ENCODE measurements at regions not wholly inside any gene's neighbourhood (a gene's known extent, or its start where the extent isn't known, plus 50 kb on each side); places are given as distances from the start of the nearest gene placed in this dataset.

DNA sequence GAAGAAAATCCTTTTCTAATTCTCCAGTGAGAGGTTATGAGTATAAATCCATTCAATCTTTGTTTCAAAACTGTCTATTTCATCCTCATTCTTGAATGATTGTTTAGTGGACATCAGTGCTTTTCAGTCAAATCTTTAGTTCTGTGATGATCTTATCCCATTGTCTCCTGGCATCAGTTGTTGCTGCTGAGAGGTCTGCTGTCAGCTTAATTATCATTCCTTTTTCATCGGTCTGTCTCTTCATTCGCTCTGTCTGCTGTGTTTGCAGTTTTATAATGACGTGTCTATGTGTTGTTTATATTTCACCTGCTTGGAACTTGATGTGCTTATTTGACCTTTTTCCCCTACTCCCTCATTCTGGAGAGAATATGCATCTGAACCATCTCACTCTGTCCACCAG lies 69.2 kb upstream of the GLI2 start:
- TF ChIP-seq, protein P1, sequence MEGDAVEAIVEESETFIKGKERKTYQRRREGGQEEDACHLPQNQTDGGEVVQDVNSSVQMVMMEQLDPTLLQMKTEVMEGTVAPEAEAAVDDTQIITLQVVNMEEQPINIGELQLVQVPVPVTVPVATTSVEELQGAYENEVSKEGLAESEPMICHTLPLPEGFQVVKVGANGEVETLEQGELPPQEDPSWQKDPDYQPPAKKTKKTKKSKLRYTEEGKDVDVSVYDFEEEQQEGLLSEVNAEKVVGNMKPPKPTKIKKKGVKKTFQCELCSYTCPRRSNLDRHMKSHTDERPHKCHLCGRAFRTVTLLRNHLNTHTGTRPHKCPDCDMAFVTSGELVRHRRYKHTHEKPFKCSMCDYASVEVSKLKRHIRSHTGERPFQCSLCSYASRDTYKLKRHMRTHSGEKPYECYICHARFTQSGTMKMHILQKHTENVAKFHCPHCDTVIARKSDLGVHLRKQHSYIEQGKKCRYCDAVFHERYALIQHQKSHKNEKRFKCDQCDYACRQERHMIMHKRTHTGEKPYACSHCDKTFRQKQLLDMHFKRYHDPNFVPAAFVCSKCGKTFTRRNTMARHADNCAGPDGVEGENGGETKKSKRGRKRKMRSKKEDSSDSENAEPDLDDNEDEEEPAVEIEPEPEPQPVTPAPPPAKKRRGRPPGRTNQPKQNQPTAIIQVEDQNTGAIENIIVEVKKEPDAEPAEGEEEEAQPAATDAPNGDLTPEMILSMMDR (IDR thresholded peaks at IDR 0.05) = no peak
- TF ChIP-seq POLR2A (IDR thresholded peaks at IDR 0.05) = no peak

DNA sequence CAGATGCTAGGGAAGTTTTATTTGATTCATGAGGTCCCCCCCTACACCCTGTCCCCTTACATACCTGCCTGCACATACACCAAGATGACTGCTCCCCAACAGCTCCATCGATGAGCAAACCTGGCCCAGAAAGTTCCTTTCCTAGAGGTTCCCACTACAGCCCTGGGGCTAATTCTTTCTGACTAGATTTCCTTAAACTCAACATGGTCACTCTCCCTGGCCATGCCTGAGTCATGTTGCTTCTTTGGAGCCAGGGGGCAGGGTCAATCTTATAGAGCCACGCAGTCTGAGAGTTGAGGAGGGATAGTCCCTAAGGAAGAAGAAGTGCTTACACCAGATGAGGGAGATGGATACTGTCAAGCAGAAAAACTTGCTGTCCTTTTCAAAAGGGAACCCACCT lies 67.7 kb upstream of the GLI2 start:
- no peaks in the 10 kb centered on the region for H3K9me3 ChIP-seq (replicated peaks in 1 of 3)
- H3K27ac ChIP-seq = no peak overlapping the region
- 90 to 94% (median 93%) methylated on average over 2 of the region's 2 CpGs for WGBS, 4 donors
- intact Hi-C loops (cut with DNase I) = no loop called here
- H3K4me3 ChIP-seq = no peak overlapping the region
- peaks cover 6% of the 10 kb centered on the region for H3K27me3 ChIP-seq
- no peak for DNase-seq
- TF ChIP-seq, protein P1 (IDR thresholded peaks at IDR 0.05) = no peak
- TF ChIP-seq POLR2A (IDR thresholded peaks at IDR 0.05) = no peak
- no peaks in the 10 kb centered on the region for H3K4me1 ChIP-seq (replicated peaks in 1 of 2)
- H3K36me3 ChIP-seq (replicated peaks in 1 of 2) = no peaks in the 10 kb centered on the region

More for the DNA sequence above, 69.2 kb upstream of the GLI2 start:
- intact Hi-C loops (cut with DNase I) = no loop called here
- no peak for DNase-seq
- H3K36me3 ChIP-seq (replicated peaks in 1 of 2) = no peaks in the 10 kb centered on the region
- no peak overlapping the region for H3K27ac ChIP-seq
- no peaks in the 10 kb centered on the region for H3K9me3 ChIP-seq (replicated peaks in 1 of 3)
- H3K4me3 ChIP-seq = no peak overlapping the region
- 50 to 77% (median 57%) methylated on average over 3 of the region's 3 CpGs for WGBS, 4 donors
- H3K4me1 ChIP-seq (replicated peaks in 1 of 2) = peaks cover 0 to 3% of the 10 kb centered on the region in 2 donors
- peaks cover 6% of the 10 kb centered on the region for H3K27me3 ChIP-seq

DNA sequence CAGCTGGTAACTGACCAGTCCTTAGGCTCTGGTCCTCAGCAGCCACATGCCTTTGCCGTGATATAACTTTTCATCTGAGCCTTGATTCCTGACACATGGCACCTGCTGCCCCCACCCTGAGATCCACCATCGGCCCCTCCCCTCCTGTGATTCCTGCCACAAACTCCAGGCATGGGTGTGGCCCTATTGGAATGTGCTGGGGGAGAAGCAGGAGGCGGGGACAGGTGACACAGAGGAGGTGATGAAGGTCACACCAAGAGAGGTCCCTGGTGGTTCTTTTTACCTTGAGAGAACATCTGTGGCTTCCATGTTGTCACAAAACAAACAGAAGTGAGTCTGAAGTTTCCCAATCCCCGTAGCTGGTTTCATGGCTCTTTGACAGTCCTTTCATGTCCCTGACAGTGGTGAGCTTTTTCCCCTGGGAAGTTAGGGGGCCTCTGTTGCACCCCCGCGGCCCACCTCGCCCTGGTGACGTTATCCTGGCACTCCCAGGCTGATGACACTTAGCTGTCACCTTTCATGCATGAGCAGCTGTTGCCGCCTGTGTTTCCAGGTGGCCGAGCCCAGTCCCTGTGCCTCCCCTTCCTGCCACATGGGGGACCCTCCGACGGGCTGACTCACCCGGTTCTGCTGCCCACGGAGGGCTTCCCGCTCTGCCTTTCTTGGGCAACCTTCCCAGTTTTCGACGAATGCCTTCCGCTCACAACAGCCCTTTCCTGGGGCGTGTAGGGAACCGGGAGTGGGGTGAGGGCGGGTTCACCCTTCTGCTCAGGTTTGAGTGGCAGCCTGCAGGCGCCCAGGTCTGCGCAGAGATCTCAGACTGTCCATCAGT lies 66.3 kb upstream of the GLI2 start:
- TF ChIP-seq POLR2A (IDR thresholded peaks at IDR 0.05) = no peak
- TF ChIP-seq, protein P1 (IDR thresholded peaks at IDR 0.05) = no peak
- intact Hi-C loops (cut with DNase I) = no loop called here
- no peaks in the 10 kb centered on the region for H3K4me1 ChIP-seq (replicated peaks in 1 of 2)
- DNase-seq = peak in 1 of 7 donors; percentile 11
- no peaks in the 10 kb centered on the region for H3K36me3 ChIP-seq (replicated peaks in 1 of 2)
- WGBS, 4 donors = 32 to 43% (median 36%) methylated on average over 14 to 23 of the region's 23 CpGs
- H3K4me3 ChIP-seq = no peak overlapping the region
- H3K9me3 ChIP-seq (replicated peaks in 1 of 3) = no peaks in the 10 kb centered on the region
- no peak overlapping the region for H3K27ac ChIP-seq
- H3K27me3 ChIP-seq = peaks cover 6% of the 10 kb centered on the region

DNA sequence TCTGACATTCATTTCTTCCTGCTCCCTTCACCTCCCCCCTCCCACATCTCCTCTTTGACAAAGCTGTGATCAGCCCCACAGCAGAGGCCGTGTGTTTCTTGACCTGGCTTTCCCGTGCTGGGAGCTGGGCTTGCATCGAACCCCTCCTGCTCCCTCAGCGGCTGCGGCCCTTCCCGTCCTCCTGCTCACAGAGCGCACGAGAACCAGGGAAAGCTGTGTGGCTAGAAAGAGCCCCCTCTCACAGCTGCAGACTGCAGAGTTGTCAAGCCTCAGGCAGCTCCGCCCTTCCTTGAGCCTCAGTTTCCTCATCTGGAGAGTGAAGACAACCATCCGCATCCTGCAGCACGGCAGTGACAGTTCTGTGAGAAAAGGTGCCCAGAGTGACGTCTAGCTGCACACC lies 65.7 kb upstream of the GLI2 start:
- DNase-seq = no peak
- no peak for TF ChIP-seq POLR2A (IDR thresholded peaks at IDR 0.05)
- TF ChIP-seq, protein P1 (IDR thresholded peaks at IDR 0.05) = no peak
- H3K27ac ChIP-seq = no peak overlapping the region
- no peaks in the 10 kb centered on the region for H3K36me3 ChIP-seq (replicated peaks in 1 of 2)
- no peaks in the 10 kb centered on the region for H3K4me1 ChIP-seq (replicated peaks in 1 of 2)
- 70 to 77% (median 73%) methylated on average over 12 of the region's 12 CpGs for WGBS, 4 donors
- intact Hi-C loops (cut with DNase I) = loop anchor here in 1 of 2 donors (10.0 kb wide), 1 partner anchor 135 kb away; no protein-coding TSS in a partner anchor
- peaks cover 6% of the 10 kb centered on the region for H3K27me3 ChIP-seq
- H3K4me3 ChIP-seq = no peak overlapping the region
- H3K9me3 ChIP-seq (replicated peaks in 1 of 3) = no peaks in the 10 kb centered on the region
